Activated B cell treated with CpG ODN at 0.5 μM for 24 hours (primary cell): ENCODE measurements at regions not wholly inside any gene's neighbourhood (a gene's known extent, or its start where the extent isn't known, plus 50 kb on each side); places are given as distances from the start of the nearest gene placed in this dataset.
"Not testable (repeated sequence)": the region's sequence is repeated elsewhere in the genome, so short reads cannot be mapped to it uniquely, and the experiment has no call there.

Source experiments
- ATAC-seq: fragments of 200-7000 bp; cut with Tn5 transposase; one replicate; pipeline ENCODE4 v1.10.0; 2021; ENCODE audit warnings: low read depth, mild to moderate bottlenecking, moderate library complexity
- CTCF ChIA-PET: fragments of 350-600 bp; sonication (Branson Sonifier 250); formaldehyde crosslinking; loops from one replicate; lab custom pipeline; 2021; ENCODE audit warnings: antibody characterized with exemption; lab: Charles Lee
- POLR2A ChIA-PET: fragments of 350-600 bp; sonication (Branson Sonifier 250); formaldehyde crosslinking; loops from one replicate; lab custom pipeline; 2021; ENCODE audit warnings: antibody characterized with exemption; lab: Charles Lee
- DNase-seq: peaks from one replicate; pipeline ENCODE4 v3.0.0; 2022
- H3K27ac Mint-ChIP-seq: one replicate; pipeline ENCODE4 v1.8.0; 2020; ENCODE audit warnings: mixed read lengths
- H3K27me3 Mint-ChIP-seq: one replicate; pipeline ENCODE4 v1.8.0; 2021; ENCODE audit warnings: mixed read lengths
- H3K36me3 Mint-ChIP-seq: one replicate; pipeline ENCODE4 v1.8.0; 2021; ENCODE audit warnings: low read depth, mixed read lengths
- H3K4me1 Mint-ChIP-seq: one replicate; pipeline ENCODE4 v1.8.0; 2021; ENCODE audit warnings: mixed read lengths
- H3K4me3 Mint-ChIP-seq: one replicate; pipeline ENCODE4 v1.8.0; 2020; ENCODE audit warnings: mild to moderate bottlenecking, mixed read lengths
- H3K9me3 Mint-ChIP-seq: one replicate; pipeline ENCODE4 v1.8.0; 2020; ENCODE audit warnings: mixed read lengths
- intact Hi-C: fragments of 100-400 bp; cut with micrococcal nuclease; formaldehyde crosslinking; loops from one replicate; pipeline ENCODE4 v1.15.1; 2024
- TF ChIP-seq, protein P1 (sequence below): fragments of 200-600 bp; IDR thresholded peaks from one replicate; pipeline ENCODE4 v1.8.0; 2022; ENCODE audit warnings: antibody characterized with exemption, mild to moderate bottlenecking

DNA sequence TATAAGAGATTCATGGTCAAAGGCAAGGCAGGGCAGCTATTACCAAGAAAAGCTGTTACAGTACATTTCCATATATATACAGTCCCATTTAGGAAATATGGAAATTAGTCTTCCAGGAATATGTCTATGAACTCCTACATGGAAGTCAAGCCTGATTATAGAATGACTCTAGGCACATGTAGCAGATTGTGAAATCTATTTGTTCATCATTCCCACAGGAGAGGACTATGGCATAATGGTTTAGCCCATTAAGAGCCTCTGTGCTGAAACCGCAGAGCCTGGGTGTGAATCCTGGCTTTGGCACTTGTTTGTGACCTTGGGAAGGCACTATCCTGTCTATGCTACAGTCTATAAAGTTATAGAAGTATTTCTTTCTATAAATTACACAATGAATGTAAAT, 764.8 kb downstream of the RAPGEF2 start:
- no peak for DNase-seq
- Mint-ChIP-seq H3K36me3 (no peaks in the 10 kb centered on the region), H3K27me3 (no peaks in the 10 kb centered on the region), H3K9me3 (peaks cover 5% of the 10 kb centered on the region), H3K4me3 (no peak overlapping the region), H3K4me1 (no peaks in the 10 kb centered on the region), H3K27ac (no peak overlapping the region)
- ATAC-seq, result no peak
- intact Hi-C loops, result no loop called here
- ChIA-PET CTCF (no interaction called here), POLR2A (no interaction called here)
- TF ChIP-seq, protein P1, sequence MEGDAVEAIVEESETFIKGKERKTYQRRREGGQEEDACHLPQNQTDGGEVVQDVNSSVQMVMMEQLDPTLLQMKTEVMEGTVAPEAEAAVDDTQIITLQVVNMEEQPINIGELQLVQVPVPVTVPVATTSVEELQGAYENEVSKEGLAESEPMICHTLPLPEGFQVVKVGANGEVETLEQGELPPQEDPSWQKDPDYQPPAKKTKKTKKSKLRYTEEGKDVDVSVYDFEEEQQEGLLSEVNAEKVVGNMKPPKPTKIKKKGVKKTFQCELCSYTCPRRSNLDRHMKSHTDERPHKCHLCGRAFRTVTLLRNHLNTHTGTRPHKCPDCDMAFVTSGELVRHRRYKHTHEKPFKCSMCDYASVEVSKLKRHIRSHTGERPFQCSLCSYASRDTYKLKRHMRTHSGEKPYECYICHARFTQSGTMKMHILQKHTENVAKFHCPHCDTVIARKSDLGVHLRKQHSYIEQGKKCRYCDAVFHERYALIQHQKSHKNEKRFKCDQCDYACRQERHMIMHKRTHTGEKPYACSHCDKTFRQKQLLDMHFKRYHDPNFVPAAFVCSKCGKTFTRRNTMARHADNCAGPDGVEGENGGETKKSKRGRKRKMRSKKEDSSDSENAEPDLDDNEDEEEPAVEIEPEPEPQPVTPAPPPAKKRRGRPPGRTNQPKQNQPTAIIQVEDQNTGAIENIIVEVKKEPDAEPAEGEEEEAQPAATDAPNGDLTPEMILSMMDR, result no peak

DNA sequence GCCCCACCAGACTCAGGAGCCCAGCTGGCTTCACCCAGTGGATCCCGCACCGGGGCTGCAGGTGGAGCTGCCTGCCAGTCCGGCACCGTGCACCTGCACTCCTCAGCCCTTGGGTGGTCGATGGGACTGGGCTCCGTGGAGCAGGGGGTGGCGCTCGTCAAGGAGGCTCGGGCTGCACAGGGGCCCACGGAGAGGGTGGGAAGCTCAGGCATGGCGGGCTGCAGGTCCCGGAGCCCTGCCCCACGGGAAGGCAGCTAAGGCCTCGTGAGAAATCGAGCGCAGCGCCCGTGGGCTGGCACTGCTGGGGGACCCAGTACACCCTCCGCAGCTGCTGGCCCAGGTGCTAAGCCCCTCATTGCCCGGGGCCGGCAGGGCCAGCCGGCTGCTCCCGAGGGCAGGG, 766.1 kb downstream of the RAPGEF2 start:
- intact Hi-C loops, H3K27me3 Mint-ChIP-seq, H3K4me1 Mint-ChIP-seq, H3K9me3 Mint-ChIP-seq, DNase-seq, H3K27ac Mint-ChIP-seq, H3K4me3 Mint-ChIP-seq, POLR2A ChIA-PET, H3K36me3 Mint-ChIP-seq, CTCF ChIA-PET, ATAC-seq: not testable (repeated sequence)

DNA sequence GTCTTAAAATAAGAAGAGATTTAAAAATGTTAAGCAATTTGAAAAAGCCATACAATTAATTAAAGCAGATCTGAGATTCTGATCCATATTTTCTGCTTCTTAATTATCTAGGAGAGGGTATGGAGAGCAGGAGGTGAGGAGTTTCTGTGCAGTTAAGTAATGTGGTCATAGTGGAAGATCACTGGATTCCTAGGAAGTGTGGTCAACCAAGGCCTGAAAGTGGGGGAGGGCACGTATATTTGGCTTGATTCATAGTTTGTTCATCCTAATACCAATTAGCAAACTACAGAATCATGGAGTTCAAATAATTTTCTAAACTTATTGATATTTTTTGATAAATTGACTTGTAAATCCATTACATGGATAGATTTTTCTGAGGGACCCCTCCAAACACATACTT, 768.3 kb downstream of the RAPGEF2 start:
- intact Hi-C loops, result no loop called here
- Mint-ChIP-seq H3K4me3 (no peak overlapping the region), H3K27me3 (no peaks in the 10 kb centered on the region), H3K4me1 (no peaks in the 10 kb centered on the region), H3K27ac (no peak overlapping the region), H3K9me3 (peaks cover 5% of the 10 kb centered on the region), H3K36me3 (no peaks in the 10 kb centered on the region)
- DNase-seq (no peak), ATAC-seq (no peak)
- CTCF ChIA-PET, result no interaction called here
- POLR2A ChIA-PET, result no interaction called here
- TF ChIP-seq, protein P1, result no peak

DNA sequence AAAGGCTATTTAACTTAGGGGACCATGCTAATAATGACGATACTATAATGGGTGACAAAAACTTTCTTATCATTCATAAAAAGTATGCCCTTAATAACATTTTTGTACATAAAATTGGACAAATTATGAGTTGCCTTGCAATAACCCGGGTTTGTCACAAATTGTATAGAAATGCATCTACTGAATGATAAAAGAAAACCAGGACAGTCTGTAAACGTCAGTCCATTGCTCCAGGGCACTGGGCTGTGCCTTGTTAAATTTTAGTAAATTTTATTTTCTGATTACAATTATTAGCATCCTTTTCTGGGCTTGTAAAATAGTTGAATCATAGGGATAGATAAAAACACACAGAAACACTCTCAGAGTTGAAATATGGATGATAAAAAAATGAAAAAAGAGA, 778.3 kb downstream of the RAPGEF2 start:
- Mint-ChIP-seq H3K27ac (no peak overlapping the region), H3K9me3 (no peaks in the 10 kb centered on the region), H3K4me3 (no peak overlapping the region), H3K4me1 (no peaks in the 10 kb centered on the region), H3K27me3 (no peaks in the 10 kb centered on the region), H3K36me3 (no peaks in the 10 kb centered on the region)
- POLR2A ChIA-PET, result no interaction called here
- DNase-seq, result no peak
- ATAC-seq, result no peak
- CTCF ChIA-PET, result no interaction called here
- TF ChIP-seq, protein P1, result no peak
- intact Hi-C loops, result no loop called here

DNA sequence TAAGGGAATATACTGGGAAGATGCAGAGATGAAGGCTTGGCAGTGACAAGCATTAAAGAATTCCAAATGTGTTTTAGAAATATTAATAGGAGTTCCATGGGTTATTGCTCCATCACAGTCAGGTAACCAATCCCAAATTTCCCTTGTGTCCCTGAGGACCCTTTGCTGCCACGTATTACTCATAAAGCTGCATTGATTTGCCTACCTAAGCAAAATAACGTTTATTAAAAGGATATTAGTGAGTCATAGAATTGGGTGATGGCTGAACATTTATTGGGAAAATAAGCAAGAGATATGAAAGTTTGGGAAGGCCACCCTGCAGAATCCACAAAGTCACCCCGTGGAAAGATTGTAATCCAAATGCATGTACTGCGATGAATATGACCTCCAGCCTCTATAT, 782.1 kb downstream of the RAPGEF2 start:
- Mint-ChIP-seq H3K4me3 (no peak overlapping the region), H3K36me3 (no peaks in the 10 kb centered on the region), H3K27ac (no peak overlapping the region), H3K9me3 (no peaks in the 10 kb centered on the region), H3K27me3 (no peaks in the 10 kb centered on the region), H3K4me1 (no peaks in the 10 kb centered on the region)
- ATAC-seq, result no peak
- no peak for DNase-seq
- ChIA-PET POLR2A (no interaction called here), CTCF (no interaction called here)
- intact Hi-C loops, result no loop called here
- TF ChIP-seq, protein P1, result no peak

DNA sequence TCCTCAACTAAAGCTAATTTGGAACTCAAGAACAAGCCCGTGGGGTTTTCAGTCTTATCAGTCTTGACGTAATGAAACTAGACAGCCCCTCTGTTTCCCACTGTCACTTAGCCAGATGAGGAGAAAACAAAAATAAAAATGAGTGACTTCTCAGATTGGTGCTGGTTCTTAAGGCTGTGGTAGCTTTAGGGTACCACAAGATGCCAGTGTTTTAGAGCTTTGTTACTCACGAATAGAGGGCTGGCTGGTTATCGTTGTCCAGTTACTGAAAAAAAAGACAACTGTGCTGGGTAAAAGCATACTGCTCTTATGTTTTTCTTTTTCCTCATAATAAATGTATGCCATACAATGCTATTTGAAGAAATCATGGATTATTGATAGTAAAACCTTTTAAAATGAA, 796.7 kb downstream of the RAPGEF2 start:
- Mint-ChIP-seq H3K9me3 (peaks cover 8% of the 10 kb centered on the region), H3K36me3 (no peaks in the 10 kb centered on the region), H3K27ac (no peak overlapping the region), H3K27me3 (no peaks in the 10 kb centered on the region), H3K4me3 (no peak overlapping the region), H3K4me1 (no peaks in the 10 kb centered on the region)
- POLR2A ChIA-PET, result no interaction called here
- TF ChIP-seq, protein P1, result no peak
- CTCF ChIA-PET, result interaction anchor here (0.7 kb wide), 1 partner anchor 205 kb away, joined by 3 read pairs; no protein-coding TSS in a partner anchor
- ATAC-seq (no peak), DNase-seq (no peak)
- intact Hi-C loops, result no loop called here
